IMR-90 (cell line): ENCODE measurements at regions not wholly inside any gene's neighbourhood (a gene's known extent, or its start where the extent isn't known, plus 50 kb on each side); places are given as distances from the start of the nearest gene placed in this dataset.

Experiments
- CEBPB ChIP-seq: IDR thresholded peaks from 2 replicates; pipeline ENCODE4 v1.6.1; 2012; ENCODE audit warnings: low read depth, low read length, improper control_type of control experiment
- MAFK ChIP-seq: IDR thresholded peaks from 2 replicates; pipeline ENCODE4 v1.6.1; 2012; ENCODE audit warnings: low read depth, low read length, improper control_type of control experiment
- NFE2L2 ChIP-seq: fragments of 150-350 bp; IDR thresholded peaks from 2 replicates; pipeline ENCODE4 v1.6.1; 2016; ENCODE audit warnings: low read depth, mild to moderate bottlenecking, low read length
- POLR2A ChIP-seq: IDR thresholded peaks from 2 replicates; pipeline ENCODE4 v1.6.1; 2012; ENCODE audit warnings: mild to moderate bottlenecking, low read depth, low read length
- RAD21 ChIP-seq: IDR thresholded peaks from 2 replicates; pipeline ENCODE4 v1.6.1; 2012; ENCODE audit warnings: low read length, improper control_type of control experiment
- RFX5 ChIP-seq: IDR thresholded peaks from 2 replicates; pipeline ENCODE4 v1.8.0; 2012; ENCODE audit warnings: low read depth, mild to moderate bottlenecking, low read length, moderate library complexity
- SMC3 ChIP-seq: fragments of 150-350 bp; IDR thresholded peaks from 2 replicates; pipeline ENCODE4 v1.6.1; 2016; ENCODE audit warnings: low read depth, mild to moderate bottlenecking, antibody characterized with exemption, low read length, moderate library complexity
- TF ChIP-seq, protein P1 (sequence below): fragments of 150-350 bp; IDR thresholded peaks from 2 replicates; pipeline ENCODE4 v1.6.1; 2016; ENCODE audit warnings: low read depth, mild to moderate bottlenecking, low read length, moderate library complexity, borderline replicate concordance
- TF ChIP-seq, protein P2 (sequence below): conservative IDR thresholded peaks from 2 replicates; pipeline ENCODE4 v1.5.1; 2012; ENCODE audit warnings: mild to moderate bottlenecking, low read depth, low read length, improper control_type of control experiment
- TF ChIP-seq, protein P3 (sequence below): fragments of 150-350 bp; IDR thresholded peaks from 2 replicates; pipeline ENCODE4 v1.6.1; 2017; ENCODE audit warnings: mild to moderate bottlenecking, antibody characterized with exemption, low read length, low read depth

DNA sequence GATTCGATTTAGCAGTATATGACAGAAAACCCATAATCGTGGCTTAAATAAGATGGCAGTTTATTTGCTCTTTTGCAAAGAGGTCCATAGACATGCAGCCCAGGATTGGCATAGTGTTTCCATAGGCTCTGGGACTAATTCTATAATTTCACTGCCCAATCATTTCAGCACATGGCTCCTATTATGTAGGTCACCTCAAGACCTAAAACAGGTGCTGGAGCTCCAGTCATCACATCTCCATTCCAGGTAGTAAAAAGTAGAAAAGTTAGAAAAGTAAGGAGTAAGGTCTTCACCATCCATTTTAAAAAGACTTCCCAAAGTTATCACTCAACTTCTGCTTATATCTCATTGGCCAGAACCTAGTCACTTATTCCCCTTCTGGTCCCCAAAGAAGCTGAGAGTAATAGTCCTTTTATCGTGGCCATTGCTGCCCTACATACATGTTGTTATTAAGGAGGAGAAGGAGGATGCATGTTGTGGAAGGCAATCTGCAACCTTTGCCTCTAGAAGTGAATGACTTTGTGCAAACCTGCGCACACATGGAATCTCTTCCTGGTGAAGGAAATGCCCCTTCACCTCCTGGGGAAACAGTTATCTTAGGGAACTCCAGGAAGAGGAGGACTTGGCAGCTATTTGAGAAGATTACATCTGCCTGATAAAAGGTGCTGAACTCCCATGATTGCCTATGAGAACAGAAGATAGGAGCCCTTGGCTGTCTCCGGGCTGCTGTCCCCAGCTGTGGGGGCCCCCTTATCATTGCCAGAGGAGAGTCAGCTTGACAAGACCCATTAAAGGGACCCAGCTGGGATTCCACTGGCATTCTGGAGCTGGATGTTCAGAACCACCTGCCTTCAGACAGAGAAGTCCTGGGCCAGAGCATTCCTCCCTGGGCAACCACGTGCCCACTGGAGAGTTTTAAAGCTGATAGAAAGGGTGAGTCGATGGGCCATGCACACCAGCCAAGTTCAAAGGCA is 330.6 kb upstream of the ZMIZ1 start:
- TF ChIP-seq, protein P1, sequence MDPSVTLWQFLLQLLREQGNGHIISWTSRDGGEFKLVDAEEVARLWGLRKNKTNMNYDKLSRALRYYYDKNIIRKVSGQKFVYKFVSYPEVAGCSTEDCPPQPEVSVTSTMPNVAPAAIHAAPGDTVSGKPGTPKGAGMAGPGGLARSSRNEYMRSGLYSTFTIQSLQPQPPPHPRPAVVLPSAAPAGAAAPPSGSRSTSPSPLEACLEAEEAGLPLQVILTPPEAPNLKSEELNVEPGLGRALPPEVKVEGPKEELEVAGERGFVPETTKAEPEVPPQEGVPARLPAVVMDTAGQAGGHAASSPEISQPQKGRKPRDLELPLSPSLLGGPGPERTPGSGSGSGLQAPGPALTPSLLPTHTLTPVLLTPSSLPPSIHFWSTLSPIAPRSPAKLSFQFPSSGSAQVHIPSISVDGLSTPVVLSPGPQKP, result no peak
- TF ChIP-seq, protein P2, sequence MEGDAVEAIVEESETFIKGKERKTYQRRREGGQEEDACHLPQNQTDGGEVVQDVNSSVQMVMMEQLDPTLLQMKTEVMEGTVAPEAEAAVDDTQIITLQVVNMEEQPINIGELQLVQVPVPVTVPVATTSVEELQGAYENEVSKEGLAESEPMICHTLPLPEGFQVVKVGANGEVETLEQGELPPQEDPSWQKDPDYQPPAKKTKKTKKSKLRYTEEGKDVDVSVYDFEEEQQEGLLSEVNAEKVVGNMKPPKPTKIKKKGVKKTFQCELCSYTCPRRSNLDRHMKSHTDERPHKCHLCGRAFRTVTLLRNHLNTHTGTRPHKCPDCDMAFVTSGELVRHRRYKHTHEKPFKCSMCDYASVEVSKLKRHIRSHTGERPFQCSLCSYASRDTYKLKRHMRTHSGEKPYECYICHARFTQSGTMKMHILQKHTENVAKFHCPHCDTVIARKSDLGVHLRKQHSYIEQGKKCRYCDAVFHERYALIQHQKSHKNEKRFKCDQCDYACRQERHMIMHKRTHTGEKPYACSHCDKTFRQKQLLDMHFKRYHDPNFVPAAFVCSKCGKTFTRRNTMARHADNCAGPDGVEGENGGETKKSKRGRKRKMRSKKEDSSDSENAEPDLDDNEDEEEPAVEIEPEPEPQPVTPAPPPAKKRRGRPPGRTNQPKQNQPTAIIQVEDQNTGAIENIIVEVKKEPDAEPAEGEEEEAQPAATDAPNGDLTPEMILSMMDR, result no peak
- TF ChIP-seq POLR2A, result no peak
- TF ChIP-seq CEBPB, result no peak
- no peak for TF ChIP-seq NFE2L2
- no peak for TF ChIP-seq SMC3
- TF ChIP-seq, protein P3, sequence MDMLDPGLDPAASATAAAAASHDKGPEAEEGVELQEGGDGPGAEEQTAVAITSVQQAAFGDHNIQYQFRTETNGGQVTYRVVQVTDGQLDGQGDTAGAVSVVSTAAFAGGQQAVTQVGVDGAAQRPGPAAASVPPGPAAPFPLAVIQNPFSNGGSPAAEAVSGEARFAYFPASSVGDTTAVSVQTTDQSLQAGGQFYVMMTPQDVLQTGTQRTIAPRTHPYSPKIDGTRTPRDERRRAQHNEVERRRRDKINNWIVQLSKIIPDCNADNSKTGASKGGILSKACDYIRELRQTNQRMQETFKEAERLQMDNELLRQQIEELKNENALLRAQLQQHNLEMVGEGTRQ, result no peak
- TF ChIP-seq MAFK, result no peak
- TF ChIP-seq RAD21, result no peak
- no peak for TF ChIP-seq RFX5
